GM19324 (cell line): ENCODE measurements at regions not wholly inside any gene's neighbourhood (a gene's known extent, or its start where the extent isn't known, plus 50 kb on each side); places are given as distances from the start of the nearest gene placed in this dataset.

Source experiments
- ATAC-seq: cut with Tn5 transposase; IDR thresholded peaks from one replicate; pipeline ENCODE4 v1.9.1; 2021; ENCODE audit warnings: mild to moderate bottlenecking, moderate library complexity; ENCODE audit not compliant: unreplicated experiment, low FRiP score

DNA sequence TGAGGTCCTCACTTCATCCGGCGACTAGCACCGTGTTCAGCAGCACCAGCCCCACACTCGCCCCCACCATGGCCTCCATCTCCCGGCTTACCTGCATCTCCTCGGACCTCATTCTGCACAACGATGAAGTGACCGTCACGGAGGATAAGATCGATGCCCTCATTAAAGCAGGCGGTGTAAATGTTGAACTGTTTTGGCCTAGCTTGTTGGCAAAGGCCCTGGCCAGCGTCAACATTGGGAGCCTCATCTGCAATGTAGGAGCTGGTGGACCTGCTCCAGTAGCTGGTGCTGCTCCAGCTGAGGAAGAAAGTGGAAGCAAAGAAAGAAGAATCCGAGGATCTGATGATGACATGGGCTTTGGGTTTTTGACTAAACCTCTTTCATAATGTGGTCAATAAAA is 70.5 kb upstream of the MYCN start:
- ATAC-seq, result no peak

DNA sequence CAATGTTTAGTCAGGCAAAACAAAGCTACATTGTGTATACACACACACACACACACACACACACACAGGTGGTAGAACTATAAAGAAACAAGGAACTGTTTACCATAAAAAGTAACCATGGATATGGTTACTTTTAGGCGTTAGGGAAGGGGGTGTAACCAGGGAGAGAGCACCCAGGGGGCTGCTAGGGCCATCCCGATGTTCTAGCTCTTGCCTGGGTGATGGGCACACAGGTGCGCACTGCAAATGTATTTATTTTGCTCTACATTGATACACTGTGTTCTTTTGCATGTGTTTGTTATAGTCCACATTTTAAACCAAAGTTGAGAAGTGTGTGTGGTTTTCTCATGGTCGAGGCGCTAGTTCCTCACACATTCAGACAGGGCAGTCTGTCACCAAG is 69.8 kb upstream of the MYCN start:
- no peak for ATAC-seq

GRCh38 chr2:15871239-15871783 is 69.0 kb upstream of the MYCN start:
- no peak for ATAC-seq

DNA sequence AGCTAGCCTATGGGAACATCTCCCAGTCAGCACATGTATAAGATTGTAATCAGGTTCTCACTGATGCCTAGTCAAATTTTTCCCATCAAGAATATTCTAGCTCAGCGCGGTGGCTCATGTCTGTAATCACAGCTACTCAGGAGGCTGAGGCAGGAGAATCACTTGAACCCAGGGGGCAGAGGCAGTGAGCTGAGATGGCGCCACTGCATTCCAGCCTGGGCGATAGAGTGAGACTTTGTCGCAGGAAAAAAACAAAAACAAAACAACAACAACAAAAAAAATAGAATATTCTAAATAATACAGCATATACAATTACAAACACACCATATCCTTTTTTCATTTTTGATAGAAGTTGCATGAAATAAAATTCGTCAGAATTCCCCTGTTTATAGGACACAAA is 67.5 kb upstream of the MYCN start:
- ATAC-seq, result no peak

- no peak for ATAC-seq
These were observed 66.0 kb upstream of the MYCN start for GRCh38 chr2:15874321-15874720.

DNA sequence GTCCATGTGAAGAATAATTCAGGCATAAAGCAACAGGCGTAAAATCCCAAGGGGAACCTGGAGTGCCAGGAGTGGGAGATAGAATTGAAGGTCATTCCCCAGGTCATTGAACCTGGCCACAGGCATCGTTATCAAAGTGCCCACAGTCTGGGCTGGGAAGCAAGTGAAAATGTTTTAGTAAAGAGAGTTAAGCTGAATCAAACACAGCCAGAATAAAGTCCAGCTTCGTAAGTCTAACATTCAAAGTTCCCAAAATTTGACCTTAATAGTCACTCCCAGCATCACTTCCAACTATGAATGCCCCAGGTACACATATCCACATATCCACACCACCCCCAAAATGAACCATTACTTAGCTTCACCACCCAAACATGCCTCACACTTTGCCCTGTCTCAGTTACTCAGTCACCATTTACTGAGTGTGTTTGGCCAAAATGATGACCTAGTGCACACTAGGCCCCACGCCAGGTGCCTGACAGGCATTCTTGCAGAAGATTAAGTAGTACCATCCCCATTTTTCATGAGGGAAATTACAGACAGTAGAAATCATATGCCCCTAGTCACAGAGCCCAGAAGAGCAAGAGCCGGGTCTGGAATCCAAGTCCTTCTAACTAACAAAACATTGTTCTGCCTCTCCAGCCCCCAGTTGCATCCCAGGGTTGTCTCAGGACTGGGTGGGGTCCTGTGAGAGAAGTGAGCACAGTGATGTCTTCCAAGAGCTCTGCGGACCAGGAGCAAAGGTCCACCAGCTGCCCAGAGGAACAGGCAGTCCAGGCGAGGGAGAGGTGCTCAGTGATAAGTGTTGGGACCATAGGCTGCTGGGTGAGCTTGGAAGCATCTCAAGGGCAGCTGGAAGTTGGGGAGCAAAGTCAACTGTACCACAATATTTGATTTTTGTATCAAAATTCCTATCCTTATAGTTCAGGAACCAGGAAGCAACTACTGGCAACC is 65.2 kb upstream of the MYCN start:
- ATAC-seq, result no peak

GRCh38 chr2:15875969-15876705 is 64.2 kb upstream of the MYCN start:
- ATAC-seq, result no peak

DNA sequence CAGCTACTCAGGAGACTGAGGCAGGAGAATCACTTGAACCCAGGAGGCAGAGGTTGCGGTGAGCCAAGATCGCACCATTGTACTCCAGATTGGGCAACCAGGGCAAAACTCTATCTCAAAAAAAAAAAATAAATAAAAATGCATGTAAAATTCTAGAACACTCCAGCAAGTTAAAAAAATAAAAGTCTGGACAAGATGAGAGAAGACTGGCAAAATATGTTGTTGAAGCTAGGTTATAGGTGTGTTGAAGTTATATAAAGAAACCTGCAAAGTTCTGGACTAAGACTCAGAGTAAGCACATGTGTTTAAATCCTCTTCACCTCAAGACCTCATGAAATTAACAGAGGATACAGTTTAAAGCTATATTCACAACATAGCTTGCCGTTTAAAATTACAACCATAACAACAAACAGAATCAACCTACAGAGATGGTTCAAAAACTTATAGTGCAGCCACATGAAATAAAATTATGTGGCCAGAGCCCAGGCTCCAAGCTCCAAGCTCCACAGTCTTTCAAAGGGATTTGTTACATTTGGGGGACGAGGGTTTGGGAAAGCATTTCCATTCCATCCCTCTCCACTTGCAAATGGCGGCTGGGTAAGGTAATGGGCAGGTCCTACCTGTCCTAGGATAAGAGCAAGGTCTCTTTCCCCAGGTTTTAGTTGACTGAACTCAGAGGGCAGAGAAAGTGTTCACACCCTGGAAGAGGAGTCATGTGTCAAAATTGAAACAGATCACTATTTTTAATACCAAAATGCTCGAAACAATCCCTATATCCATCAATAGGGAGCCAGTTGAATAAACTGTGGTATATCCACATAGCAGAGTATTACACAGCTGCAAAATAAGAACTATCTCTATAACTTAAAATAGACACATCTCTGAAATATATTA is 59.9 kb upstream of the MYCN start:
- no peak for ATAC-seq

GRCh38 chr2:15881120-15881433 is 59.3 kb upstream of the MYCN start:
- no peak for ATAC-seq

DNA sequence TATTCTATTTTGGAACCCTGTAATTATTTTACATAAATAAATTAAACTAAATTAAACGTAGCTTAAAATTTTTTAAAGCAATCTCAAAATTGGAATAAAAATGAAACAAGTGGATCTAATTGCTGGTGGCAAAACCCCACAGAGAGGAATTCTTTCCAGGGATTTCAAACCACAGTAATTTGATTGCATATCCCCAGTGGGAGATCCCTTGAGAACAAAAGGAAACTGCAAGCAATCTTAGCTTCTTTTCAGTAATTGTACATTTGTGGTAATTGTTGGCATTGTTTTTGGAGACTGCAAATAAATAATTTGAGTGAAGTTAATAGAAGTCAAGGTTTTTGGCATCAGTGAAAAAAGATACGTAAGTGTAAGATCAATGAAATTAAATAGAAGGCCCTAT is 58.7 kb upstream of the MYCN start:
- ATAC-seq, result no peak

DNA sequence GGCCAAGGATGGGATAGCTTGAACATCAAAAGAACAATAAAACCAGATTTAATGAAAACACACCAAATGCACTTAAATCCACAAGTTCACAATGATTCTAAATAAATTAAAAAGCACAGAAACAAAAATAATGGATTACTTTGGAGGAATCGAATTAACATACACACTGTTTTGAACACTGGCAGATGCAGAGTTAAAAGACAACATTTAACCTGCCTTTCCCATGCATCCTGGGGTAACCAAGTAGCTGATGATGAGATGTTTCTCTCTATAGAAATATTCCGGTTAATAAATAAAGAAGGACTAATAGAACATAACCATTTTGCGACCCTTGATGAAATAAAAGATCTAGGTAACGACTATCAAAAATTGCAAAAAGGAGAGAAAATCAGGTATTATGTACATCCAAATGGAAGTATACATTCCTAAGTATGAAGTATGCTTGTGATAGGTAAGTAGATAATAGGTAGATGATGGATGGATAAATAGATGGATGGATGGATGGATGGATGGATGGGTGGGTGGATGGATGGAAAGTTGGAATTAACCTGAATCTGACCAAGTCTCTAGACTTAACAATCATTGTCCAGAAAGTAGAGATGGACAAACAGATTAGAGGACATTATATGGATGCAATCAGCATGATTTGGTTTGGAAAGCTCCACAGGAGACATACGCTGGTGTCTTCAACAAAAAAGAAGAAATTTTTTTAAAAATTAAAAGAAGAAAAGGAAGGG is 57.4 kb upstream of the MYCN start:
- no peak for ATAC-seq

DNA sequence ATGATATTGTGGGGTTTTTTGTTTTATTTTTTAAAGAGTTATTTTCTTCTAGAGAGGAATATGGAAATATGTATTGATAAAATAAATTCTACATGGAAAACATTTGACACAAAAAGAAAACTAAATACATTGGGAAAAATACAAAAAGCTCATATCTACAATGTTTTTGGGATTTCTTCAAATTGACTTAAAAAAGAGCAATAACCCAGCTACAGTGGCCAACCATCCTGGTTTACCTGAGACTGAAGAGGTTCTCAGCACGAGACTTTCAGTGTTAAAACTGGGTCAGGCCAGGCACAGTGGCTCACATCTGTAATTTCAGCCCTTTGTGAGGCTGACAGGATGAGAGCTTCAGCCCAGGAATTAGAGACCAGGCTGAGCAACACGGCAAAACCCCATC is 56.7 kb upstream of the MYCN start:
- no peak for ATAC-seq

GRCh38 chr2:15884790-15885189 is 55.6 kb upstream of the MYCN start:
- ATAC-seq, result no peak

DNA sequence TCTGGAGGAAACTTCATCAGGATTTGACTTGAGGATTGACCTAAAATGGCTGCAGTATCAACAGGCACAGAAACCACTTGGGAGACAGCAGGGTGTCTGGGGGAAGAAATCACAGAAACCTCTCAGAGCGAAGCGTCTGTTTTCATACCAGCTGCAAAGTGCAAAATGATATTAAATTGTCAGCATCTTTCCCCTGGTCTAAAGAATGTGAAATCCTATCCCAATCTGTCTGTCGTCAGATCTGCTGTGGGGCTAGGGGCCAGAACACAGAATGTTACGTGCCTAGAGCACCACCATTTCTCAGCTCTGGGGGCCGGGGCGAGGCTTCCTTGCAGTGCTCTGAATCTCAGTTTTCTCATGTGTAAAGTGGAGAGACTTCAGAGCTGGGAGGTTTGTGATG is 54.1 kb upstream of the MYCN start:
- ATAC-seq, result no peak

- no peak for ATAC-seq
These were observed 50.8 kb upstream of the MYCN start for GRCh38 chr2:15889442-15890123.

GRCh38 chr2:15890124-15890754 is 50.1 kb upstream of the MYCN start:
- ATAC-seq, result no peak
